ENCODE measurements at regions not wholly inside any gene's neighbourhood (a gene's known extent, or its start where the extent isn't known, plus 50 kb on each side); places are given as distances from the start of the nearest gene placed in this dataset.

- TF ChIP-seq, protein P1, sequence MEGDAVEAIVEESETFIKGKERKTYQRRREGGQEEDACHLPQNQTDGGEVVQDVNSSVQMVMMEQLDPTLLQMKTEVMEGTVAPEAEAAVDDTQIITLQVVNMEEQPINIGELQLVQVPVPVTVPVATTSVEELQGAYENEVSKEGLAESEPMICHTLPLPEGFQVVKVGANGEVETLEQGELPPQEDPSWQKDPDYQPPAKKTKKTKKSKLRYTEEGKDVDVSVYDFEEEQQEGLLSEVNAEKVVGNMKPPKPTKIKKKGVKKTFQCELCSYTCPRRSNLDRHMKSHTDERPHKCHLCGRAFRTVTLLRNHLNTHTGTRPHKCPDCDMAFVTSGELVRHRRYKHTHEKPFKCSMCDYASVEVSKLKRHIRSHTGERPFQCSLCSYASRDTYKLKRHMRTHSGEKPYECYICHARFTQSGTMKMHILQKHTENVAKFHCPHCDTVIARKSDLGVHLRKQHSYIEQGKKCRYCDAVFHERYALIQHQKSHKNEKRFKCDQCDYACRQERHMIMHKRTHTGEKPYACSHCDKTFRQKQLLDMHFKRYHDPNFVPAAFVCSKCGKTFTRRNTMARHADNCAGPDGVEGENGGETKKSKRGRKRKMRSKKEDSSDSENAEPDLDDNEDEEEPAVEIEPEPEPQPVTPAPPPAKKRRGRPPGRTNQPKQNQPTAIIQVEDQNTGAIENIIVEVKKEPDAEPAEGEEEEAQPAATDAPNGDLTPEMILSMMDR (IDR thresholded peaks at IDR 0.05), result no peak
- ATAC-seq (ENCODE audit: low FRiP score) (no peak), DNase-seq (ENCODE audit: low spot score) (no peak)
Measured at GRCh38 chr7:25908154-25908949, 243.6 kb upstream of the NFE2L3 start.

DNA sequence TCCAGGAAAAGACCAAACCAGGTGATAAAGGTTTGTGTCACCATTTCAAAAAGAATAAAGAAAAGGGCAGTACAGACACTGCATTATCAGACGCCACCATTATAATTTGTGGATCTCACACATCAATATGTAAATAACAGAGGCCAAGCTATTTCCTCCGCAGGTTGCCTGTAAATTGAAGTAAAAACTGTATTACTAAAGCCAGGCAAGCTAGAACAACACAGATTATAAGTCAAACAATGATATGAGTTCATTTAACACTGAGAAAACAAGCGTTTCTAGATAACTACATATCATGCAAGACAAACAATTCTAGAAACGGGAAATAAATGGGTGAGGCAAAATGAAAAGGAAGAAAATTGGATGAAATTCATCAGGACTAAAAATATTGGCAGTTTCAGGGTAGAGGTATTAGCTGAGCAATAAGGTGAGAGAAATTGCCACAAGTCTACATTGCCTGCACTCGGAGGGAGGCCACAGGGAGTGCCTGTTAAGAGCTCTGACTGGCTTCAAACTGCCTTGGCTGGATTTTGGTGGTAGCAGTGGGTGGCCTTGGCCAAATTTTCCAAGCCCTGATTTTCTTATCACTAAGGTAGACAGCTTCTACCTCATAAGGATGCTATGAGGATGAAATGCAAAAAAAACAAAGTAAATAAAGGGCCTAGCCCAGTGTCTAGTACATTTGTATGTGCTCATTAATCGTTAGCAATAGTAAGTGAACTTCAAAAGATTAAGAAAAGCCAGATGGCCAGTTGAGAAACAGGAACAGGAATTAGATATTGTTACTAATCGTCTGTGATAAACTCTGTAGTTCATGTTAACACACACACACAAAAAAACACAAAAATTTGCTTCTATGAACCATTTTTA lies 240.0 kb upstream of the NFE2L3 start:
- TF ChIP-seq, protein P1 (IDR thresholded peaks at IDR 0.05), result no peak
- ATAC-seq (ENCODE audit: low FRiP score), result no peak
- DNase-seq (ENCODE audit: low spot score), result no peak

DNA sequence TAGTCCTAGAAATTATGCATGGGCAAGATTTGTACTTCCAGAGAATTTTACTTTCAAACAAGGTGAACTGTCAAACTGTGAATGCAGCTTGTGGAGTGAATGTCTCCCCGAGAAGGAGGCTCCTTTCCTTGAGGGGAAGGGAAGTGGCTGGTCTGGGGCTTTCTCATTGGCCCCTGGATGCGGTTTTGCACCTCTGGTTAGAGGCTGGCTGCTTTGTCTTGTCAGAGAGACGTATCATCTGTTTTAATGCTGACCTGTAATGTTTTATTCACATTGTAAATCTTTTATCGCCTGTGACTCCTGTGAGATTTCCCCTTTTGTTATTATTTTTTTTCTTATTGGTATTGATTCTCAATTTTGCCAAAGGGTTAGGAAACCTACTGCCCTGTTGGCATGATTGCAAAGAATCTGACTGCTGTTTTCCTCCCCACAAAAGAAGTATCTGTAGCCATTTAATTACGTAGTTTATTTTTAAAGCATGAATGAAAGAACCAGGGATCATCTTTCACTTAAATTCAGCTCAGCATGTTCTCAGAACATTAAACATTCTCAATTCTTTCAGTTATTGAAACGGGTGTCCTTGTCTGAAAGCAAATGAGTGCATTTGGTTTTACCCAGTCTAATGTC lies 238.3 kb upstream of the NFE2L3 start:
- TF ChIP-seq, protein P1 (IDR thresholded peaks at IDR 0.05), result no peak
- DNase-seq (ENCODE audit: low spot score) (no peak), ATAC-seq (ENCODE audit: low FRiP score) (no peak)

DNA sequence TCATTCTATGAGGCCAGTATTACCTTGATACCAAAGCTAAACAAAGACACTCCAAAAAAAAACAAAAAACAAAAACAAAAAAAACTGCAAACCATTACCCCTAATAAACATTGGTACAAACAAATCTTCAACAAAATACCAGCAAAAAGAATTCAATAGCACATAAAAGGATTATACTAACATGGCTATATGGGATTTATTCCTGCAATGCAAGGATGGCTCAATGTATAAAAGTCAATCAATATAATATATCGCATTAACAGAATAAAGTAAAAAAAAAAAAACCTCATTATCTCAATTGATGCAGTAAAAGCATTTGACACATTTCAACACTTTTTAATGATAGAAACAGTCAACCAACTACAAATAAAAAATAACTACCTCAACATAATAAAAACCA lies 233.3 kb upstream of the NFE2L3 start:
- ATAC-seq (ENCODE audit: low FRiP score) (no peak), DNase-seq (ENCODE audit: low spot score) (no peak)
- TF ChIP-seq, protein P1 (IDR thresholded peaks at IDR 0.05), result no peak

DNA sequence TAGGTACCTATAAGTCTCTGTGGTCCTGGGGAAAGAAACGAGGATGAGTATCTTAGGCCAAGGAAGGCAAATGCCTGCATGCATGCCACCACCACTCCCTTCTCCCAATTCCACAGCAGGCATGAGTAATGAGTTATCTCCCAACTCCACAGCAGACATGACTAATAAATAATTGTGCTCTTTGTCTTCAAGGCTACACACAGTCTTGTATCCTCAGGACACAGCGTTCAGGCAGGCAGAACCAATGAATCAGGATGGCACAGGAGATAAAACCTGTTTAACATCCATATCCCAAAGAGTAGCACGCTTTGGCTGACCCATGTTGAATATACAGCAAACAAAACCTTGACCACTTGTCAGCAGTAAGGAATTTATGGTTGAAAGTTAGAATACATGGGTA lies 229.7 kb upstream of the NFE2L3 start:
- no peak for ATAC-seq (ENCODE audit: low FRiP score)
- TF ChIP-seq, protein P1 (IDR thresholded peaks at IDR 0.05), result no peak
- no peak for DNase-seq (ENCODE audit: low spot score)

DNA sequence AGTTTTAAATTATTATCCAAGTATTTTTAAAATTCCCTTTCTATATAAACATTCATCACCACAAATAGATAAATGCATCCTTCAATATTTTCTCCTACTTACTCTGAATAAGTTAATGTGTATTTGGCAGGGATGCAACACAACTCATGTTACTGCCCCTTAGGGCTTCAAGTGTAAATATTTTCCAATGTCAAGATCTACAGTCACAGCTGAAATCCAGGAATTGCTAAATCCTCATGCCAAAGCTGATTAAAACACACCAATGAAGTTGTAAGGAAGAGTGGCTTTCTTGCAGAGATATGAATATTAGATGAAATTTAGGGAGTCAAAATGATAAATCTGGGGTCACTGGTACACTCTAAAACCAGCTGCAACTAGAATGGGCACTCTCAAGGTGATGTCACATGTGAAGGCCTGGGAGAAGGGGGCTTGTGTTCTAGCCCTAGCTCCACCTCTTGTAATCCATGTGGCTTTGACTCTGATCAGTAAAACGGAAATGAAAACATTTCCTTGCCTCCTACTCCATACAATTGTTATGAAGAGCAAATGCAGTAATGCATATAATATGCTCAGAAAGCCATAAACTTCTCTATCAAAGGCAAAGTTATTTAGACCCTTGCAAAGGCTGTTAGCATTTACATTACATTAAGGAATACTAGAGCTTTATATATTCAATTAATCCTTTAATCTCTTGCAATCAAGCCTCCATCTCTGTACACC lies 228.1 kb upstream of the NFE2L3 start:
- TF ChIP-seq, protein P1 (IDR thresholded peaks at IDR 0.05), result no peak
- ATAC-seq (ENCODE audit: low FRiP score) (no peak), DNase-seq (ENCODE audit: low spot score) (no peak)
